Motor neuron (in vitro differentiated cells): ENCODE measurements at regions not wholly inside any gene's neighbourhood (a gene's known extent, or its start where the extent isn't known, plus 50 kb on each side); places are given as distances from the start of the nearest gene placed in this dataset.
"Not testable (repeated sequence)": the region's sequence is repeated elsewhere in the genome, so short reads cannot be mapped to it uniquely, and the experiment has no call there.

Experiments
- ATAC-seq, 8 experiments: fragments of 200-7000 bp; cut with Tn5 transposase; replicated peaks in 6 of 8; 2 replicates each; pipeline ENCODE4 v1.8.0; 2021; ENCODE audit warnings: mild to moderate bottlenecking in 8 of 8, moderate library complexity in 8 of 8
- H3K27ac ChIP-seq, 2 donors: fragments of 250-450 bp; sonication (Bioruptor Pico); 2 replicates each; pipeline ENCODE4 v1.9.0; 2021; ENCODE audit warnings: antibody characterized with exemption in 2 of 2, mild to moderate bottlenecking in 2 of 2, moderate library complexity in 1 of 2
- H3K4me1 ChIP-seq, 2 donors: fragments of 250-450 bp; sonication (Bioruptor Pico); replicated peaks in 1 of 2; 2 replicates each; pipeline ENCODE4 v1.6.1; 2021; ENCODE audit warnings: antibody characterized with exemption in 2 of 2, mild to moderate bottlenecking in 2 of 2, moderate library complexity in 1 of 2
- H3K4me3 ChIP-seq, 5 donors: fragments of 250-450 bp; sonication (Bioruptor Pico); 2 replicates each; pipeline ENCODE4 v1.9.0; 2021; ENCODE audit warnings: antibody characterized with exemption in 5 of 5, mild to moderate bottlenecking in 5 of 5, moderate library complexity in 4 of 5
- WGBS, 10 experiments: fragments of 450-650 bp; shearing (Covaris generic); methylation state at CpG; one replicate each; pipeline ENCODE4 v1.0.0; 2022; 5-methylcytosine and 5-hydroxymethylcytosine counted together
- in situ Hi-C, 9 experiments: fragments of 400-800 bp; cut with MboI; loops; one replicate each; pipeline ENCODE4 v1.15.0; 2021; ENCODE audit warnings: low sequenced_read_pairs in 9 of 9, low pct_unique_long_range_greater_than_20kb in 2 of 9; ENCODE audit not compliant: unreplicated experiment in 9 of 9

- Histone ChIP-seq H3K4me1 (no peaks in the 10 kb centered on the region), H3K4me3 (no peak overlapping the region), H3K27ac (no peak overlapping the region)
- ATAC-seq: peak in 1 of 8 experiments; percentile 23
- 0 to 100% (median 88%) methylated on average over 2 of the region's 2 CpGs; no CpG with 5 or more reads in 1 of the 10 experiments for WGBS, 10 experiments
- in situ Hi-C loops: no loop called here
Observed at GRCh38 chr9:25350011-25350410, 328.2 kb downstream of the TUSC1 start.

- Histone ChIP-seq H3K4me1 (peaks cover 0 to 3% of the 10 kb centered on the region in 2 donors), H3K27ac (no peak overlapping the region), H3K4me3 (no peak overlapping the region)
- in situ Hi-C loops: no loop called here
- 10 to 100% (median 77%) methylated on average over 1 to 8 of the region's 8 CpGs for WGBS, 10 experiments
- no peak for ATAC-seq
Observed at GRCh38 chr9:25322142-25322541, 356.1 kb downstream of the TUSC1 start.

- Histone ChIP-seq H3K4me3 (no peak overlapping the region), H3K4me1 (no peaks in the 10 kb centered on the region), H3K27ac (no peak overlapping the region)
- 0 to 100% (median 73%) methylated on average over 1 of the region's 1 CpG for WGBS, 10 experiments
- no peak for ATAC-seq
- in situ Hi-C loops: no loop called here
Observed at GRCh38 chr9:25310961-25311360, 367.3 kb downstream of the TUSC1 start.

- Histone ChIP-seq H3K4me1 (no peaks in the 10 kb centered on the region), H3K27ac (no peak overlapping the region), H3K4me3 (no peak overlapping the region)
- ATAC-seq: no peak
- 0 to 100% (median 95%) methylated on average over 1 of the region's 1 CpG; no CpG with 5 or more reads in 2 of the 10 experiments for WGBS, 10 experiments
- in situ Hi-C loops: no loop called here
Observed at GRCh38 chr9:25308549-25308948, 369.7 kb downstream of the TUSC1 start.

- WGBS, 10 experiments: 0 to 86% (median 67%) methylated on average over 1 of the region's 1 CpG; no CpG with 5 or more reads in 5 of the 10 experiments
- in situ Hi-C loops: no loop called here
- no peak for ATAC-seq
- Histone ChIP-seq H3K27ac (no peak overlapping the region), H3K4me1 (no peaks in the 10 kb centered on the region), H3K4me3 (no peak overlapping the region)
Observed at GRCh38 chr9:25302601-25303000, 375.6 kb downstream of the TUSC1 start.

- H3K4me1 ChIP-seq, ATAC-seq, H3K4me3 ChIP-seq, H3K27ac ChIP-seq: not testable (repeated sequence)
- WGBS, 10 experiments: 10 to 100% (median 95%) methylated on average over 2 to 4 of the region's 5 CpGs; no CpG with 5 or more reads in 7 of the 10 experiments
- in situ Hi-C loops: loop anchor here in 1 of 9 experiments (25.0 kb wide), 1 partner anchor 99 kb away; no protein-coding TSS in a partner anchor
Observed at GRCh38 chr9:25288195-25288594, 390.0 kb downstream of the TUSC1 start.

DNA sequence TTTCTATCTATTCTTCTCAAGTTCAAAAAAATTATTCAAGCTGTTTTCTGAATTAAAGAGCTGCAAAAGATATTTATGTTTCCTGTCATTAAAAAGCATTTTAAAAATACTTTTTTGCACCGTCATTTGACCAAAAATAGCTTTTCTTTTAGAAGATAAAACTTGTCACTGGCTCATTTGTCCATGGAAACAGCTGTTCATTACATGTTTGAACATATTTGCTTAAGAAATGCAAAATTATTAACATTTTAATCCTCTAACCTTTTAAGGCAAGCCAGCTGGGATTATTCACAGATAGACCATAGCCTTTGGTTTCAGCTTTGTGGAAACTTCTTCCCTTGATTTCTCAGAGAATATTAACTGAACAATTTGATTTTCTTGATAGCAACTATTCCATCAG lies 393.9 kb downstream of the TUSC1 start:
- Histone ChIP-seq H3K4me3 (no peak overlapping the region), H3K27ac (no peak overlapping the region), H3K4me1 (no peaks in the 10 kb centered on the region)
- in situ Hi-C loops: loop anchor here in 1 of 9 experiments (25.0 kb wide), 1 partner anchor 103 kb away; no protein-coding TSS in a partner anchor
- peak in 2 of 8 experiments; percentile 56 to 70 for ATAC-seq
- 0 to 100% (median 56%) methylated on average over 1 of the region's 1 CpG; no CpG with 5 or more reads in 1 of the 10 experiments for WGBS, 10 experiments

DNA sequence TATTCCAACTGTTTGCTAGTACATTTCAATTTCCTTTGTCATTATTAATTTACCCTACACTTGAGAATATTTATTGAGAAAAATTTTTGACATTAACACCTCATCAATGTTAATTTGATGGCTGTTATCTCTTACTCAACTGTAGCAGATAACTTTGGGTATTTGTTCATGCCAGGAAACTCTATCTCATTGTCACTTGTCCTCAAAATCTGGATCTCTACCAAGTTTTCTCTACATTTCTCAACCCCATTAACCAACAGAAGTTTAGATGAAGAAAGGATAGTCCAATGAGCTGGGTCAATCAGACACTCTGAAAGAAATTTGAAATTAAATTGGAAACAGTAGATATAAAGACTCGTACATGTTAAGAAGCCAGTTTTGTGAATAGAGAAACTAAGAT lies 395.3 kb downstream of the TUSC1 start:
- Histone ChIP-seq H3K4me1 (no peaks in the 10 kb centered on the region), H3K4me3 (no peak overlapping the region), H3K27ac (no peak overlapping the region)
- WGBS, 10 experiments: 0 to 100% (median 62%) methylated on average over 1 of the region's 1 CpG
- ATAC-seq: no peak
- in situ Hi-C loops: loop anchor here in 1 of 9 experiments (25.0 kb wide), 1 partner anchor 104 kb away; no protein-coding TSS in a partner anchor

DNA sequence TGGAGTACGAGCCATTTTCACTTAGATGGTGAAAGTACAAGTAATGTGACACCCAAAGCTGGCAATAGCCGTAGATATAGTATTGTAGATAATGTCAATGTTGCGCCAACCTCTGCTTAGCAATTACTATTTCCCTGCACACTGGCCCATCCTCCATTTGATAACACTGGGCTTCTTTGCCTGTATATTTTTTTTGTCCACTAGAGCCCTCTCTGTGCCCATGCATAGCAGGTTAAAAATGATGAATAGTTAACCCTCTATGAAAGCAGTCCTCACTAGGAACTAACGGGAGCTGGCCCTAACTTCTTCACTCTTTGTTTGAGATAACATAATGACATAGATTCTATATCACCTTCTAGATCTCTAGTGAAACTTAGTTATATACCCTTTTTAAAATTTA lies 416.8 kb downstream of the TUSC1 start:
- in situ Hi-C loops: no loop called here
- H3K4me1 ChIP-seq: peaks cover 0 to 8% of the 10 kb centered on the region in 2 donors
- H3K4me3 ChIP-seq: no peak overlapping the region
- WGBS, 10 experiments: 21 to 100% (median 77%) methylated on average over 1 to 4 of the region's 4 CpGs; no CpG with 5 or more reads in 1 of the 10 experiments
- no peak for ATAC-seq
- H3K27ac ChIP-seq: no peak overlapping the region

DNA sequence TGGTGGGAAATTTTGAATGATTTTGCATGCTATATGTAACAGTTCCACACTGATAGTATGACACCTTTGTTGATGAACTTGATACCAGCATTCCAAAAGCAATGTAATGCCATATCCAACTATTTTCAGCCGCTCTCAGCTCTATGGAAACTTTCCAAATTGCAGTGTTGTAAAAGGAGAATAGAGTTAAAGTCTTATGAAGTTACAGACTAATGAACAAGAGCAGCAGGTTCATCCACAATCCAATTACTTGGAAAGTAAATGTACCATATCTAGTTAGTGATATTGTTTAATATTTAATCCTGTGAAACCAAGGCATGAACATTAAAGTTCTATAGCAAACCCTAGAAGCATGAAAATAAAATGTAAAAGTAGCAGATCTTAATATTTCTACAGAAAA lies 418.2 kb downstream of the TUSC1 start:
- 10 to 100% (median 86%) methylated on average over 1 of the region's 1 CpG; no CpG with 5 or more reads in 5 of the 10 experiments for WGBS, 10 experiments
- ATAC-seq: no peak
- H3K27ac ChIP-seq: no peak overlapping the region
- no peak overlapping the region for H3K4me3 ChIP-seq
- H3K4me1 ChIP-seq: no peaks in the 10 kb centered on the region
- in situ Hi-C loops: no loop called here

DNA sequence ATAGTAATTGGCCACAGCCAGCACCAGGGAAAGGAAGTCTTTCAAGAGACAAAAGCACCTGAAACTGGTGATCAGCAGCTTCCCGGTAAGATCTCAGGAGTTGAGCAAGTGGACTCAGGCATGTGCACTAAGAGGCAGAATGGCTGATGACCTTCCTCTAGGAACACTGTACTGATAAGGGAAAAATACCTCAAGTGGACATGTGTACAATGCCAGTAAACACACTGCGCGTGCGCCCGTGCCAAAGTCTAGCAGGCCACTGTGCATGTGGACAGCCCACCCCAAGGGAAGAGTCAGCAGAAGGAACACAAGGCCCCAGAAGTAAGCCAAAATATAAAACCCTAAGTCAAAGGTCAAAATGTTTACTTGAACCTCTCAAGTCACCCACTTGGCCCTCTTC lies 423.0 kb downstream of the TUSC1 start:
- Histone ChIP-seq H3K4me3 (no peak overlapping the region), H3K4me1 (no peaks in the 10 kb centered on the region), H3K27ac (no peak overlapping the region)
- WGBS, 10 experiments: 93 to 100% (median 93%) methylated on average over 3 to 5 of the region's 5 CpGs; no CpG with 5 or more reads in 6 of the 10 experiments
- ATAC-seq: no peak
- in situ Hi-C loops: no loop called here

- no peaks in the 10 kb centered on the region for H3K4me1 ChIP-seq
- in situ Hi-C loops: no loop called here
- 0 to 100% (median 33%) methylated on average over 1 to 2 of the region's 2 CpGs; no CpG with 5 or more reads in 1 of the 10 experiments for WGBS, 10 experiments
- H3K27ac ChIP-seq: no peak overlapping the region
- no peak overlapping the region for H3K4me3 ChIP-seq
- ATAC-seq: peak in 1 of 8 experiments; percentile 23
Observed at GRCh38 chr9:25254051-25254450, 424.2 kb downstream of the TUSC1 start.

- no peak for ATAC-seq
- in situ Hi-C loops: no loop called here
- Histone ChIP-seq H3K4me3 (no peak overlapping the region), H3K4me1 (no peaks in the 10 kb centered on the region), H3K27ac (no peak overlapping the region)
- WGBS, 10 experiments: 0 to 94% (median 70%) methylated on average over 1 to 3 of the region's 3 CpGs
Observed at GRCh38 chr9:25241421-25241820, 436.8 kb downstream of the TUSC1 start.
